ENCODE measurements at regions not wholly inside any gene's neighbourhood (a gene's known extent, or its start where the extent isn't known, plus 50 kb on each side); places are given as distances from the start of the nearest gene placed in this dataset.

- DNase-seq = no peak
These were observed 193.8 kb upstream of the TLE3 start for GRCh38 chr15:70291305-70292075.

DNA sequence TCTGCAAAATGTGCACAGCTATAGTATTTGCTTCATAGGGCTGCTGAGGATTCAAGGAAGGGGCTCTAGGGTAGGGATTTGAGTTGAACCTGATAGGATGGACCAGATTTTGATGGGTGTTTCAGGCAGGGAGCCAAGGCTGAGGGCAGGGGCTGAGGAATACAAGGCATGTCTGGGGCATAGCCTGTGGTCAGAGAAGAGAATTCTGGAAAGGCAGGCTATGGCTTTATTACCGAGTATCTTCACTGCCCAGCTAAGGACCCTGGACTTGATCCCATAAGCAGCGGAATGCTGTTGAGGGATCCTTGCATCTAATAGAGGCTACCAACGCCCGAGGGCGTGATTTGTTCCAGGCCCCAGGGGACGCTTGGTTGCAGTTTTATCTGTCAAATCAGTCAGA is 193.0 kb upstream of the TLE3 start:
- no peak for DNase-seq

- DNase-seq = no peak
These were observed 191.7 kb upstream of the TLE3 start for GRCh38 chr15:70289191-70289955.

- no peak for DNase-seq
These were observed 188.5 kb upstream of the TLE3 start for GRCh38 chr15:70286113-70286806.

GRCh38 chr15:70284438-70285214 is 186.9 kb upstream of the TLE3 start:
- DNase-seq = no peak

DNA sequence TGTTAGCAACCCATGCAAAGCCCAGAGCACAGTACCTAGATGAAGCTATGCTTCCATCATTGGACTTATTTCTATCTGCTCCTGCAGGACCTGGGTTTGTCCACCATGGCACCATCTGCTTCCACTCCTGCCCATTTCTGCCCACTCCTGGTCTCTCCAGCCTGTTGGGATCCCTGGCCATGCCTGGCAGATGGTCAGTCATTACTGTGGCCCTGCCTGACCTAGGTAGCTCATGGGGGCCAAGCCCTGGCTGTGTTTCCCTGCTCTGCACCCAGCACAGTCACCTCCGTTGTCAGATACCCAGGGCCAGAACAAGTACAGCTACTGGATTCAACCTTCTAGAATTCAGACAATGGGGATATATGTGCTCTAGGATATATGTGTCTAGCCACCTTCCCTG is 185.8 kb upstream of the TLE3 start:
- DNase-seq = no peak

- DNase-seq = no peak
These were observed 184.1 kb upstream of the TLE3 start for GRCh38 chr15:70281811-70282307.

GRCh38 chr15:70281261-70281810 is 183.6 kb upstream of the TLE3 start:
- DNase-seq = no peak

DNA sequence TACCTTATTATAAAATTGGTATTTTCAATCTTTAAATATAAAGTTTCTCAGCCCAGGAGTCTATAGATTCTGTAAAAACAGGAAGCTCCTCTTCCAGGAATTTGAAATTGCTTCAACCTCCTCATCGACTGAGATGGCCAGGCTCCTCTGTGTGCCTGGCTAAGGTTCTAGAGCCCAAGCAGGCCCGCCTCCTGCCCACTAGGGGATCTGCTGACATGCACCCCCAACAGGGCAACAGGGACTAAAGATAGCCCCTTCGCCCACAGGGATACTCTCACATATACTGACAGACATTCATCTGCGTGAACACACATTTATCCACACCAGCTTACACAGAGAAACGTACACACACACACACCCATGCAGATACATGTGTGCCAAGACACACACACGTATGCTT is 183.1 kb upstream of the TLE3 start:
- no peak for DNase-seq

DNA sequence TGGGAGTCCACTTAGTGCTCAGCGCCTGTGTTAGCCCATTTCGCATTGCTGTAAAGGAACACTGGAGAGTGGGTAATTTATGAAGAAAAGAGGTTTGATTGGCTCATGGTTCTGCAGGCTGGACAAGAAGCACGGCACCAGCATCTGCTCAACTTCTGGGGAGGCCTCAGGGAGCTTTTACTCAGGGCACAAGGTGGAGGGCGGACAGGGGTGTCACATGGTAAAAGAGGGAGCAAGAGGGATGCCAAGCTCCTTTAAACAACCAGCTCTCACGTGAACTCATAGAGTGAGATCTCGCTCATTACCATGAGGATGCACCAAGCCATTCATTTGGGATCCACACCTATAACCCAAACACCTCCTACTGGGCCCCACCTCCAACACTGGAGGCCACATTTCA is 181.4 kb upstream of the TLE3 start:
- no peak for DNase-seq

- no peak for DNase-seq
These were observed 180.9 kb upstream of the TLE3 start for GRCh38 chr15:70278644-70279043.

- no peak for DNase-seq
These were observed 179.8 kb upstream of the TLE3 start for GRCh38 chr15:70277556-70277955.

DNA sequence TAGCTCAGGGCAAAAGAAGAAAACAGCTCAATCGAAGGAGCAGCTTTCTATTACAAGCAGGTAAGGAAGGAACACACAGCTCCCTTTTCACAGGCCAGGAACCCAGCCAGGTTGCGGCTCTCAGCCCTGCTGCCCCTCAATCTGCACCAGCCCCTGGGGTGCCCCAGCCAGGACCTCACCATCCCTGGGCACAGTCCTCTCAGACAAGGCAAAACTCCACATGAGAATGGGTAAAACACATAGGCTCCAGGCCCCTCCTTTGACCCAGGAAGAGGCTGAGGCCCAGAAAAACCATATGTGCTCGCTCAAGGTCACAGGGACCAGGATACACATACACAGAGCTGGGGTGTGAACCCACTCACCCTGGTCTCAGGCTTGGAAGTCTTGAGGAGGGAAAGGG is 178.7 kb upstream of the TLE3 start:
- DNase-seq = no peak

DNA sequence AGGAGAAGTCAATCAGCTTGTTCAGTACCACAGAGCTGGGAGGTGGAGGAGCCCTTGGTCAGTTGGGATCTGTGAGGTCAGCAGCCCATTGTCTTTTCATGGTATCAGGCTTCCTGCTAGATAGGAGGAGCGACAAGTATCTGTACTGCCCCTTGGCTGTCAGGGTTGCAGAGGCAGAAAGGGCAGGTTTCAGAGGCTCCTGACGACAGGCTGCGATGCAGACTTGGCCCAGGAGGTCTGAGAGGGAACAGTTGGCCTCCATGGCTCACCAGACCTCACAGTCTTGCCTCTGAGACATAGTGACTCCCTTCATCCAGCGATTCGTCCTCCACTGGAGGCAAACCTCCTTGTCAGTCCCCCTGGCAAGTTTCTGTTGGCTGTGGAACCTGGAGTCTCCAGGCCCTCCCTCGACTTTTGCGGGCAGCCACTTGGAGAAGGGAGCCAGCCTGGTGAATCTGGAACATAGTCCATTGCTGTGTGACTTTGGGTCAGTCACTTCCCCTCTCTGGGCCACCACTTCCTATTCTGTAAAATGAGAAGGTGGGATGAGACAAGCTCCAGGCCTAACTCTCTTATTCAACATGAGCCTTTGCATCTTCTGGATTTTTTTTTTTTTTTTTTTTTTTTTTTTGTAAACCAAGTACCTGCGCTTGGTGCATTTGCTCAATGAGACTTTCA is 177.9 kb upstream of the TLE3 start:
- no peak for DNase-seq

GRCh38 chr15:70274908-70275307 is 177.2 kb upstream of the TLE3 start:
- no peak for DNase-seq

GRCh38 chr15:70274255-70274880 is 176.7 kb upstream of the TLE3 start:
- DNase-seq = no peak

GRCh38 chr15:70273808-70274207 is 176.1 kb upstream of the TLE3 start:
- DNase-seq = no peak

DNA sequence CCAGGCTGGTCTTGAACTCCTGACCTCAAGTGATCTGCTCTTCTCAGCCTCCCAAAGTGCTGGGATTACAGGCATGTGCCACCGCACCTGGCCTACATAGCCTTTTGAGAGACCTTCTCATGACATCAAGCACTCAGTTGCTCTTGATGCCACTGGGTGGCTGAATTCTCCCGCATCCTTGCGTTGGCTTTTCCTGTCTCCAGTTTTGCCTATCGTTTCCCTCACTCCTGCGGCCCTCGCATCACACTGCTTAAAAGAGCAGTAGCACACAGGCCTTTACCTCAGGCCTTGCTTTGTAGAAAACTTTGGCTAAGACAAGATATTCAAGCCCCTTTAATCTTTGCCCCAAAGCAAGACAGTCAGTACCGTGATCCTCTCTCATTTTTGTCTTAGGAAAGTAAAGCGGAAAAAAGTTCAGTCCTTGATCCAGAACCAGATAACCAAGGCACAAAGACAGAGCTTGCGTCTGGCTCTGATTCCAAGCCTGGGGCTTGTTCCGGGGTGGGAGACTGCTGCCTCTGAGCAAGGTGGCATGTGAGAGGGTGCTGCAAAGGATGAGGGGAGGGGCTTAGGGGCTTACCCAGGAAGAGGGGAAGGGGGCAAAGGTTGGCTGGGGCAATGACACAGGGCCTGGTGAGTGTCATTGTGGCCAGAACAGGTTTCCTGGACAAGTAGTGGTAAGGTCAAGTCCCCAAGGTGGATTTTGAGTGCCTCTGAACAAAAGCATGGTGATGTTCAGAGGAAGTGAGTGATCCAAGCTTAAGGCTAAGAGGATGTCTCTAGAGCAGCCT is 175.0 kb upstream of the TLE3 start:
- no peak for DNase-seq

- no peak for DNase-seq
These were observed 173.8 kb upstream of the TLE3 start for GRCh38 chr15:70271422-70272088.

DNA sequence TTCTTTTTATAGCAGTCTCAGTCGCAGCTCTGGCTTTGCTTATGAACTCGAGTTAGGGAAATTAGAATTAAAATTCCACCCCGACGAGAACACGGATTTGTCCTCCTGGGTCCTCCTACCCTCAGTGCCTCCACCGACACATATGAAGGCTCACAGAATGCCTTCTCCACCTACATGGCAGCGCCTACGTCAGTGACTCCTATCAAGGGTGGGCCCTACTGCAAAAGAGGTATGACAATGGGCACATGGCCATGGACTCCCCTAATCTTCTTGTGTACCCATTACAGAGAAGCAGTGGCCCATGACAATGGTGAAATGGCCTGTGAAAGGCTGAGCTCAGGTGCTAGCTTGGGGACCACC is 173.0 kb upstream of the TLE3 start:
- DNase-seq = no peak

Data from NCI-H524 (cell line).